HUES48 (cell line): ENCODE measurements at regions not wholly inside any gene's neighbourhood (a gene's known extent, or its start where the extent isn't known, plus 50 kb on each side); places are given as distances from the start of the nearest gene placed in this dataset.

Experiments used
- H3K27ac ChIP-seq: one replicate; pipeline ENCODE4 v1.7.0; 2013; ENCODE audit warnings: low read depth, low read length, inconsistent platforms
- H3K27me3 ChIP-seq: 2 replicates; pipeline ENCODE4 v1.6.1; 2013; ENCODE audit warnings: mild to moderate bottlenecking, low read length; ENCODE audit not compliant: control insufficient read depth, insufficient read depth
- H3K36me3 ChIP-seq: 2 replicates; pipeline ENCODE4 v1.6.1; 2013; ENCODE audit warnings: low read length; ENCODE audit not compliant: control insufficient read depth, insufficient read depth
- H3K4me1 ChIP-seq: 2 replicates; pipeline ENCODE4 v1.6.1; 2013; ENCODE audit warnings: mild to moderate bottlenecking, low read length; ENCODE audit not compliant: control insufficient read depth, insufficient read depth
- H3K4me3 ChIP-seq: 2 replicates; pipeline ENCODE4 v1.5.1; 2013; ENCODE audit warnings: mild to moderate bottlenecking, low read depth, low read length
- H3K9ac ChIP-seq: 2 replicates; pipeline ENCODE4 v1.6.1; 2013; ENCODE audit warnings: mild to moderate bottlenecking, low read depth, low read length, moderate library complexity
- H3K9me3 ChIP-seq: 2 replicates; pipeline ENCODE4 v1.6.1; 2013; ENCODE audit warnings: low read length; ENCODE audit not compliant: control insufficient read depth, insufficient read depth

GRCh38 chr15:69734699-69735098, 282.1 kb downstream of the RPLP1 start:
- Histone ChIP-seq H3K4me3 (no peak overlapping the region), H3K27me3 (no peaks in the 10 kb centered on the region), H3K9ac (no peak overlapping the region), H3K4me1 (peaks cover 20% of the 10 kb centered on the region; the same call in 1 of the 2 replicates), H3K9me3 (no peaks in the 10 kb centered on the region), H3K27ac (no peak overlapping the region), H3K36me3 (no peaks in the 10 kb centered on the region)

- H3K4me1 ChIP-seq = peaks cover 20% of the 10 kb centered on the region; the same call in 1 of the 2 replicates
- H3K9ac ChIP-seq = no peak overlapping the region
- H3K27ac ChIP-seq = no peak overlapping the region
- H3K27me3 ChIP-seq = no peaks in the 10 kb centered on the region
- H3K9me3 ChIP-seq = no peaks in the 10 kb centered on the region
- H3K4me3 ChIP-seq = no peak overlapping the region
- no peaks in the 10 kb centered on the region for H3K36me3 ChIP-seq
These were observed 282.5 kb downstream of the RPLP1 start for GRCh38 chr15:69735121-69735520.

- Histone ChIP-seq H3K36me3 (no peaks in the 10 kb centered on the region), H3K9ac (no peak overlapping the region), H3K27me3 (no peaks in the 10 kb centered on the region), H3K4me3 (no peak overlapping the region), H3K9me3 (0 out of 2 replicates have a peak, but pooled peaks cover 6% of the 10 kb centered on the region), H3K4me1 (peaks cover 20% of the 10 kb centered on the region; the same call in 1 of the 2 replicates), H3K27ac (no peak overlapping the region)
These were observed 283.5 kb downstream of the RPLP1 start for GRCh38 chr15:69736161-69736560.

GRCh38 chr15:69737916-69738315, 285.3 kb downstream of the RPLP1 start:
- Histone ChIP-seq H3K27ac (no peak overlapping the region), H3K27me3 (no peaks in the 10 kb centered on the region), H3K4me1 (peaks cover 17% of the 10 kb centered on the region; the same call in 1 of the 2 replicates), H3K36me3 (no peaks in the 10 kb centered on the region), H3K4me3 (no peak overlapping the region), H3K9ac (no peak overlapping the region), H3K9me3 (0 out of 2 replicates have a peak, but pooled peaks cover 6% of the 10 kb centered on the region)

GRCh38 chr15:69740684-69741083, 288.1 kb downstream of the RPLP1 start:
- Histone ChIP-seq H3K9me3 (0 out of 2 replicates have a peak, but pooled peaks cover 6% of the 10 kb centered on the region), H3K9ac (no peak overlapping the region), H3K4me3 (no peak overlapping the region), H3K36me3 (no peaks in the 10 kb centered on the region), H3K27me3 (no peaks in the 10 kb centered on the region), H3K27ac (no peak overlapping the region), H3K4me1 (peaks cover 8% of the 10 kb centered on the region; the same call in 1 of the 2 replicates)

GRCh38 chr15:69742361-69742760, 289.7 kb downstream of the RPLP1 start:
- no peaks in the 10 kb centered on the region for H3K27me3 ChIP-seq
- H3K9ac ChIP-seq = no peak overlapping the region
- H3K36me3 ChIP-seq = no peaks in the 10 kb centered on the region
- H3K4me3 ChIP-seq = no peak overlapping the region
- H3K27ac ChIP-seq = no peak overlapping the region
- H3K4me1 ChIP-seq = no peaks in the 10 kb centered on the region
- H3K9me3 ChIP-seq = 0 out of 2 replicates have a peak, but pooled peaks cover 6% of the 10 kb centered on the region

GRCh38 chr15:69743091-69743490, 290.5 kb downstream of the RPLP1 start:
- Histone ChIP-seq H3K36me3 (no peaks in the 10 kb centered on the region), H3K9me3 (0 out of 2 replicates have a peak, but pooled peaks cover 6% of the 10 kb centered on the region), H3K4me3 (no peak overlapping the region), H3K27me3 (no peaks in the 10 kb centered on the region), H3K9ac (no peak overlapping the region), H3K4me1 (no peaks in the 10 kb centered on the region), H3K27ac (no peak overlapping the region)

GRCh38 chr15:69744391-69745162, 292.0 kb downstream of the RPLP1 start:
- Histone ChIP-seq H3K9me3 (0 out of 2 replicates have a peak, but pooled peaks cover 6% of the 10 kb centered on the region), H3K36me3 (no peaks in the 10 kb centered on the region), H3K9ac (no peak overlapping the region), H3K27ac (no peak overlapping the region), H3K4me3 (no peak overlapping the region), H3K4me1 (no peaks in the 10 kb centered on the region), H3K27me3 (no peaks in the 10 kb centered on the region)

GRCh38 chr15:69747193-69747592, 294.6 kb downstream of the RPLP1 start:
- H3K9ac ChIP-seq = no peak overlapping the region
- H3K27me3 ChIP-seq = no peaks in the 10 kb centered on the region
- no peak overlapping the region for H3K4me3 ChIP-seq
- H3K4me1 ChIP-seq = no peaks in the 10 kb centered on the region
- H3K27ac ChIP-seq = no peak overlapping the region
- no peaks in the 10 kb centered on the region for H3K9me3 ChIP-seq
- H3K36me3 ChIP-seq = no peaks in the 10 kb centered on the region

- Histone ChIP-seq H3K4me1 (no peaks in the 10 kb centered on the region), H3K4me3 (no peak overlapping the region), H3K27me3 (no peaks in the 10 kb centered on the region), H3K36me3 (no peaks in the 10 kb centered on the region), H3K9me3 (no peaks in the 10 kb centered on the region), H3K9ac (no peak overlapping the region), H3K27ac (no peak overlapping the region)
These were observed 295.5 kb downstream of the RPLP1 start for GRCh38 chr15:69748131-69748530.

- H3K4me3 ChIP-seq = no peak overlapping the region
- no peaks in the 10 kb centered on the region for H3K9me3 ChIP-seq
- H3K27ac ChIP-seq = no peak overlapping the region
- no peak overlapping the region for H3K9ac ChIP-seq
- H3K4me1 ChIP-seq = no peaks in the 10 kb centered on the region
- H3K27me3 ChIP-seq = no peaks in the 10 kb centered on the region
- no peaks in the 10 kb centered on the region for H3K36me3 ChIP-seq
These were observed 296.1 kb downstream of the RPLP1 start for GRCh38 chr15:69748576-69749185.
